ENCODE measurements at regions not wholly inside any gene's neighbourhood (a gene's known extent, or its start where the extent isn't known, plus 50 kb on each side); places are given as distances from the start of the nearest gene placed in this dataset.

- no peaks in the 10 kb centered on the region for H3K4me1 ChIP-seq (ENCODE audit: insufficient read depth, low read length, severe bottlenecking)
- H3K9me2 ChIP-seq (ENCODE audit: low read depth, low read length): no peaks in the 10 kb centered on the region
- H3K4me3 ChIP-seq (ENCODE audit: low read depth, low read length, poor library complexity, severe bottlenecking): no peak overlapping the region
- no peak overlapping the region for H2AFZ ChIP-seq (ENCODE audit: low read length)
- no peaks in the 10 kb centered on the region for H3K36me3 ChIP-seq (ENCODE audit: insufficient read depth, low read length)
- no peaks in the 10 kb centered on the region for H4K20me1 ChIP-seq (ENCODE audit: insufficient read depth, low read length)
- H3K27me3 ChIP-seq (ENCODE audit: insufficient read depth, low read length): no peaks in the 10 kb centered on the region
- H3K79me2 ChIP-seq (ENCODE audit: insufficient read depth, low read length): no peaks in the 10 kb centered on the region
- H3F3A ChIP-seq (ENCODE audit: insufficient read depth, low read length): no peaks in the 10 kb centered on the region
- no peak overlapping the region for H3K9ac ChIP-seq (ENCODE audit: low read length)
- TF ChIP-seq EZH2 (IDR thresholded peaks at IDR 0.05; ENCODE audit: borderline replicate concordance, low read length) (no peak), CTCF (IDR thresholded peaks at IDR 0.05; ENCODE audit: low read length) (no peak)
- H3K27ac ChIP-seq (ENCODE audit: low read depth, low read length, poor library complexity, severe bottlenecking): no peak overlapping the region
- no peaks in the 10 kb centered on the region for H3K9me3 ChIP-seq (ENCODE audit: low read length)
- no peak overlapping the region for H3K4me2 ChIP-seq (ENCODE audit: low read length)
Observed at GRCh38 chr3:124256599-124256998, 264.7 kb upstream of the ROPN1 start.

- Histone ChIP-seq H3K4me2 (ENCODE audit: low read length) (no peak overlapping the region), H3K27me3 (ENCODE audit: insufficient read depth, low read length) (no peaks in the 10 kb centered on the region), H3K4me3 (ENCODE audit: low read depth, low read length, poor library complexity, severe bottlenecking) (no peak overlapping the region), H3K9me3 (ENCODE audit: low read length) (no peaks in the 10 kb centered on the region), H2AFZ (ENCODE audit: low read length) (no peak overlapping the region), H4K20me1 (ENCODE audit: insufficient read depth, low read length) (no peaks in the 10 kb centered on the region), H3K9me2 (ENCODE audit: low read depth, low read length) (no peaks in the 10 kb centered on the region), H3K36me3 (ENCODE audit: insufficient read depth, low read length) (no peaks in the 10 kb centered on the region), H3K27ac (ENCODE audit: low read depth, low read length, poor library complexity, severe bottlenecking) (no peak overlapping the region), H3F3A (ENCODE audit: insufficient read depth, low read length) (no peaks in the 10 kb centered on the region), H3K79me2 (ENCODE audit: insufficient read depth, low read length) (no peaks in the 10 kb centered on the region), H3K9ac (ENCODE audit: low read length) (no peak overlapping the region), H3K4me1 (ENCODE audit: insufficient read depth, low read length, severe bottlenecking) (no peaks in the 10 kb centered on the region)
- TF ChIP-seq CTCF (IDR thresholded peaks at IDR 0.05; ENCODE audit: low read length) (no peak), EZH2 (IDR thresholded peaks at IDR 0.05; ENCODE audit: borderline replicate concordance, low read length) (no peak)
Observed at GRCh38 chr3:124257336-124257864, 265.5 kb upstream of the ROPN1 start.

- H3K36me3 ChIP-seq (ENCODE audit: insufficient read depth, low read length): no peaks in the 10 kb centered on the region
- no peaks in the 10 kb centered on the region for H3K4me1 ChIP-seq (ENCODE audit: insufficient read depth, low read length, severe bottlenecking)
- no peak overlapping the region for H3K4me2 ChIP-seq (ENCODE audit: low read length)
- H3K79me2 ChIP-seq (ENCODE audit: insufficient read depth, low read length): no peaks in the 10 kb centered on the region
- H3K9me2 ChIP-seq (ENCODE audit: low read depth, low read length): no peaks in the 10 kb centered on the region
- no peak overlapping the region for H2AFZ ChIP-seq (ENCODE audit: low read length)
- H3K9me3 ChIP-seq (ENCODE audit: low read length): no peaks in the 10 kb centered on the region
- H4K20me1 ChIP-seq (ENCODE audit: insufficient read depth, low read length): no peaks in the 10 kb centered on the region
- no peak for TF ChIP-seq EZH2 (IDR thresholded peaks at IDR 0.05; ENCODE audit: borderline replicate concordance, low read length)
- TF ChIP-seq CTCF (IDR thresholded peaks at IDR 0.05; ENCODE audit: low read length): no peak
- H3F3A ChIP-seq (ENCODE audit: insufficient read depth, low read length): no peaks in the 10 kb centered on the region
- no peak overlapping the region for H3K27ac ChIP-seq (ENCODE audit: low read depth, low read length, poor library complexity, severe bottlenecking)
- H3K27me3 ChIP-seq (ENCODE audit: insufficient read depth, low read length): no peaks in the 10 kb centered on the region
- H3K4me3 ChIP-seq (ENCODE audit: low read depth, low read length, poor library complexity, severe bottlenecking): no peak overlapping the region
- H3K9ac ChIP-seq (ENCODE audit: low read length): no peak overlapping the region
Observed at GRCh38 chr3:124258057-124258500, 266.2 kb upstream of the ROPN1 start.
